Sigmoid colon (tissue), 6 donors: ENCODE measurements at regions not wholly inside any gene's neighbourhood (a gene's known extent, or its start where the extent isn't known, plus 50 kb on each side); places are given as distances from the start of the nearest gene placed in this dataset.

ENCODE experiments used
- DNase-seq: peaks from one replicate; pipeline ENCODE4 v3.0.0-alpha.2; 2019
- H3K27ac ChIP-seq, 4 donors: fragments of 200-600 bp; sonication (generic); one replicate each; pipeline ENCODE4 v1.5.1; 2016 to 2019; ENCODE audit warnings: mild to moderate bottlenecking in 1 of 4
- H3K27me3 ChIP-seq, 3 donors: fragments of 200-600 bp; sonication (generic); one replicate each; pipeline ENCODE4 v1.5.1; 2019; ENCODE audit warnings: mild to moderate bottlenecking in 1 of 3
- H3K36me3 ChIP-seq, 4 donors: fragments of 200-600 bp; sonication (generic); one replicate each; pipeline ENCODE4 v1.5.1; 2016 to 2019
- H3K4me1 ChIP-seq, 4 donors: fragments of 200-600 bp; sonication (generic); one replicate each; pipeline ENCODE4 v1.5.1; 2017 to 2019
- H3K4me3 ChIP-seq, 4 donors: fragments of 200-600 bp; sonication (generic); one replicate each; pipeline ENCODE4 v1.5.1; 2017 to 2019; ENCODE audit warnings: mild to moderate bottlenecking in 2 of 4, moderate library complexity in 1 of 4
- H3K9me3 ChIP-seq, 4 donors: fragments of 200-600 bp in 3 of 4; sonication (generic) in 3 of 4; one replicate each; pipeline versions ENCODE4 v1.5.1 to v1.6.1; 2013 to 2019
- CTCF ChIP-seq, 4 experiments: fragments of 450-650 bp in 3 of 4; fragments of 200-600 bp in 1 of 4; IDR thresholded peaks; one replicate each; pipeline ENCODE4 v1.5.1; 2016 to 2019; ENCODE audit warnings: antibody characterized with exemption in 4 of 4, mild to moderate bottlenecking in 3 of 4, moderate library complexity in 2 of 4
- EP300 ChIP-seq, 4 donors: sonication (generic); formaldehyde crosslinking; IDR thresholded peaks; one replicate each; pipeline ENCODE4 v1.6.1; 2017; ENCODE audit warnings: antibody characterized with exemption in 4 of 4
- POLR2A ChIP-seq, 2 donors: fragments of 450-650 bp; IDR thresholded peaks; one replicate each; pipeline ENCODE4 v1.6.1; 2016; ENCODE audit warnings: antibody characterized with exemption in 2 of 2, mild to moderate bottlenecking in 2 of 2, moderate library complexity in 2 of 2
- POLR2AphosphoS5 ChIP-seq, 4 donors: sonication (generic); formaldehyde crosslinking; IDR thresholded peaks; one replicate each; pipeline ENCODE4 v1.6.1; 2017; ENCODE audit warnings: antibody characterized with exemption in 4 of 4
- WGBS, 2 donors: extraction: QIAGEN DNeasy Blood & Tissue Kit; methylation state at CpG; one replicate each; pipeline ENCODE4 v1.1.7; 2013; 5-methylcytosine and 5-hydroxymethylcytosine counted together
- intact Hi-C: fragments of 100-400 bp; cut with DNase I; formaldehyde crosslinking; loops from one replicate; pipeline ENCODE4 v1.15.1; 2023
- donor health status: healthy with polysubstance abuse.
- donor health status: healthy.

- H3K4me1 ChIP-seq = no peaks in the 10 kb centered on the region
- no peak for TF ChIP-seq POLR2A (IDR thresholded peaks at IDR 0.05)
- TF ChIP-seq CTCF (IDR thresholded peaks at IDR 0.05) = no peak
- no peak for TF ChIP-seq EP300 (IDR thresholded peaks at IDR 0.05)
- no peak for TF ChIP-seq POLR2AphosphoS5 (IDR thresholded peaks at IDR 0.05)
- no peak for DNase-seq
- no peaks in the 10 kb centered on the region for H3K9me3 ChIP-seq
- H3K27me3 ChIP-seq = no peaks in the 10 kb centered on the region
- no peaks in the 10 kb centered on the region for H3K36me3 ChIP-seq
- 14 to 52% methylated on average over 1 of the region's 1 CpG for WGBS, 2 donors
- intact Hi-C loops = no loop called here
- no peak overlapping the region for H3K27ac ChIP-seq
- H3K4me3 ChIP-seq = no peak overlapping the region
Observed at GRCh38 chr2:14866736-14867352, 234.3 kb downstream of the LRATD1 start.

- TF ChIP-seq POLR2A (IDR thresholded peaks at IDR 0.05) = no peak
- Histone ChIP-seq H3K27me3 (no peaks in the 10 kb centered on the region), H3K4me1 (no peaks in the 10 kb centered on the region), H3K27ac (no peak overlapping the region), H3K36me3 (no peaks in the 10 kb centered on the region), H3K4me3 (no peak overlapping the region), H3K9me3 (no peaks in the 10 kb centered on the region)
- DNase-seq = no peak
- intact Hi-C loops = no loop called here
- WGBS, 2 donors = 59 to 79% methylated on average over 1 of the region's 1 CpG
Observed at GRCh38 chr2:14867853-14868252, 235.3 kb downstream of the LRATD1 start.

- 90 to 94% methylated on average over 17 of the region's 17 CpGs for WGBS, 2 donors
- Histone ChIP-seq H3K9me3 (no peaks in the 10 kb centered on the region), H3K4me1 (no peaks in the 10 kb centered on the region), H3K27ac (no peak overlapping the region), H3K27me3 (no peaks in the 10 kb centered on the region), H3K36me3 (no peaks in the 10 kb centered on the region), H3K4me3 (no peak overlapping the region)
- TF ChIP-seq POLR2A (IDR thresholded peaks at IDR 0.05) (no peak), EP300 (IDR thresholded peaks at IDR 0.05) (no peak), POLR2AphosphoS5 (IDR thresholded peaks at IDR 0.05) (no peak)
- DNase-seq = no peak
- intact Hi-C loops = no loop called here
Observed at GRCh38 chr2:14872779-14873325, 240.3 kb downstream of the LRATD1 start.

GRCh38 chr2:14881651-14882327 lies 249.3 kb downstream of the LRATD1 start:
- H3K4me1 ChIP-seq = peaks cover 0 to 16% (median 2%) of the 10 kb centered on the region in 4 donors
- no peaks in the 10 kb centered on the region for H3K36me3 ChIP-seq
- no peak overlapping the region for H3K4me3 ChIP-seq
- TF ChIP-seq POLR2AphosphoS5 (IDR thresholded peaks at IDR 0.05) (no peak), POLR2A (IDR thresholded peaks at IDR 0.05) (no peak), CTCF (IDR thresholded peaks at IDR 0.05) (no peak), EP300 (IDR thresholded peaks at IDR 0.05) (no peak)
- no peaks in the 10 kb centered on the region for H3K9me3 ChIP-seq
- H3K27me3 ChIP-seq = no peaks in the 10 kb centered on the region
- no peak overlapping the region for H3K27ac ChIP-seq
- DNase-seq = no peak
- intact Hi-C loops = no loop called here
- 72% methylated on average over 3 of the region's 3 CpGs for WGBS, 2 donors

- Histone ChIP-seq H3K27ac (no peak overlapping the region), H3K36me3 (no peaks in the 10 kb centered on the region), H3K4me1 (peaks cover 0 to 16% (median 2%) of the 10 kb centered on the region in 4 donors), H3K4me3 (no peak overlapping the region), H3K27me3 (no peaks in the 10 kb centered on the region), H3K9me3 (no peaks in the 10 kb centered on the region)
- intact Hi-C loops = no loop called here
- TF ChIP-seq EP300 (IDR thresholded peaks at IDR 0.05) (no peak), CTCF (IDR thresholded peaks at IDR 0.05) (no peak), POLR2AphosphoS5 (IDR thresholded peaks at IDR 0.05) (no peak), POLR2A (IDR thresholded peaks at IDR 0.05) (no peak)
- no peak for DNase-seq
- WGBS, 2 donors = 86 to 88% methylated on average over 2 of the region's 2 CpGs
Observed at GRCh38 chr2:14884651-14885050, 252.1 kb downstream of the LRATD1 start.
